ENCODE measurements at regions not wholly inside any gene's neighbourhood (a gene's known extent, or its start where the extent isn't known, plus 50 kb on each side); places are given as distances from the start of the nearest gene placed in this dataset.

DNA sequence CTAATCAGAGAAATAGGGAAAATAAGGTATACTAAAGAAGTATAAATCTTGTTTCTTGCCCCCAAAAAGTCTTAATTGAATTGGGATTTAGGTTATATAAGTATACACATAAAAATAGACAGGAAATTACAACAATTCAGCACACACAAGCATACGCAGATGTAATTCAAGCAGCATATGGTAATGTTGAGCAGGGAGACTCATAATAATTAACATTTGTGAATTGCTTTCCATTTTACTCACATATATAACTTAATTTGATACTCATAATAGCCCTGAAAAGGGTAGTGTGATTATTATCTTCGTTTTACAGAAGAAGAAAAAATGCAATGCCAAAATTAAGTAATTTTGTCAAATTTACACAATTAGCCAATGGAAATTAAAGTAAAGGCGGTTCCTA is 313.5 kb upstream of the ECI2 start:
- Histone ChIP-seq H3K4me1 (peaks cover 0 to 7% (median 0%) of the 10 kb centered on the region in 6 donors), H3K36me3 (no peaks in the 10 kb centered on the region), H3K27ac (no peak overlapping the region), H3K4me3 (no peak overlapping the region), H3K9me3 (peaks cover 0 to 14% (median 10%) of the 10 kb centered on the region in 8 donors), H3K27me3 (replicated peaks in 1 of 7) (no peaks in the 10 kb centered on the region)
- no peak for DNase-seq
- intact Hi-C loops (cut with DNase I; ENCODE audit: low total_unique reads), result no loop called here
- WGBS, 5 donors, result 82 to 90% (median 83%) methylated on average over 3 of the region's 3 CpGs
- TF ChIP-seq POLR2A (IDR thresholded peaks at IDR 0.05) (no peak), CTCF (IDR thresholded peaks at IDR 0.05 in 8 of 11, conservative IDR thresholded peaks at IDR 0.05 in 3 of 11) (no peak), POLR2AphosphoS5 (IDR thresholded peaks at IDR 0.05) (no peak)

- TF ChIP-seq POLR2AphosphoS5 (IDR thresholded peaks at IDR 0.05), result no peak
- TF ChIP-seq POLR2A (IDR thresholded peaks at IDR 0.05), result no peak
- TF ChIP-seq CTCF (IDR thresholded peaks at IDR 0.05 in 8 of 11, conservative IDR thresholded peaks at IDR 0.05 in 3 of 11), result no peak
- WGBS, 5 donors, result 64 to 95% (median 72%) methylated on average over 5 of the region's 5 CpGs
- H3K36me3 ChIP-seq, result no peaks in the 10 kb centered on the region
- no peak for DNase-seq
- no peak overlapping the region for H3K27ac ChIP-seq
- intact Hi-C loops (cut with DNase I; ENCODE audit: low total_unique reads), result no loop called here
- H3K4me1 ChIP-seq, result peaks cover 0 to 7% (median 0%) of the 10 kb centered on the region in 6 donors
- H3K27me3 ChIP-seq (replicated peaks in 1 of 7), result no peaks in the 10 kb centered on the region
- H3K4me3 ChIP-seq, result no peak overlapping the region
- peaks cover 0 to 14% (median 10%) of the 10 kb centered on the region in 8 donors for H3K9me3 ChIP-seq
Observed at GRCh38 chr6:4447639-4448330, 312.4 kb upstream of the ECI2 start.

DNA sequence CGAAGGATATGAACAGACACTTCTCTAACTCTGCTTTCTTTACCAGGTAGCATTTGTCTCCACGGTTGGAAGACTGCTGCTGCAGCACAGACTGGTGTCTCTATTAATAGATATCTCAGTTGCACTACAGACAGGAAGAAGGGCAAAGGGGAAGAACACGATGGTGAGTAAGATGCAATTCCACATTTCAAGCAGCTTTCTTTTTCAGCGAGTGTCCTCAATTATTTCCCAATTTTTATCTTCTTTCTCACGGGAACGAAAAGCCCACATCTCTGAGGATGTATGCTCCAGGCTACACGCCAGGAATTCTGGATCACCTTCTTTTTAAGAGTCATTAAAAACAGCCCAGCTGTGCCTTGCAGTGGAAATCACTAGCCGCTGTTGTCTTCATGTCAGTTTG is 311.6 kb upstream of the ECI2 start:
- H3K4me1 ChIP-seq, result peaks cover 0 to 7% (median 0%) of the 10 kb centered on the region in 6 donors
- no peak for DNase-seq
- no peak for TF ChIP-seq POLR2A (IDR thresholded peaks at IDR 0.05)
- no peak for TF ChIP-seq POLR2AphosphoS5 (IDR thresholded peaks at IDR 0.05)
- no peak for TF ChIP-seq CTCF (IDR thresholded peaks at IDR 0.05 in 8 of 11, conservative IDR thresholded peaks at IDR 0.05 in 3 of 11)
- H3K36me3 ChIP-seq, result no peaks in the 10 kb centered on the region
- peaks cover 0 to 10% (median 6%) of the 10 kb centered on the region in 8 donors for H3K9me3 ChIP-seq
- WGBS, 5 donors, result 49 to 65% (median 58%) methylated on average over 8 of the region's 8 CpGs
- intact Hi-C loops (cut with DNase I; ENCODE audit: low total_unique reads), result no loop called here
- no peaks in the 10 kb centered on the region for H3K27me3 ChIP-seq (replicated peaks in 1 of 7)
- no peak overlapping the region for H3K4me3 ChIP-seq
- no peak overlapping the region for H3K27ac ChIP-seq

- H3K36me3 ChIP-seq, result no peaks in the 10 kb centered on the region
- H3K27ac ChIP-seq, result no peak overlapping the region
- DNase-seq, result no peak
- H3K4me1 ChIP-seq, result peaks cover 0 to under 1% (median 0%) of the 10 kb centered on the region in 6 donors
- no peak for TF ChIP-seq CTCF (IDR thresholded peaks at IDR 0.05 in 8 of 11, conservative IDR thresholded peaks at IDR 0.05 in 3 of 11)
- TF ChIP-seq POLR2AphosphoS5 (IDR thresholded peaks at IDR 0.05), result no peak
- no peak for TF ChIP-seq POLR2A (IDR thresholded peaks at IDR 0.05)
- intact Hi-C loops (cut with DNase I; ENCODE audit: low total_unique reads), result no loop called here
- H3K4me3 ChIP-seq, result no peak overlapping the region
- H3K9me3 ChIP-seq, result no peaks in the 10 kb centered on the region
- no peaks in the 10 kb centered on the region for H3K27me3 ChIP-seq (replicated peaks in 1 of 7)
Observed at GRCh38 chr6:4441981-4442434, 306.6 kb upstream of the ECI2 start.

Data from spleen (tissue), 11 donors.